Cerebellar cortex (tissue), 1 donor: ENCODE measurements at regions not wholly inside any gene's neighbourhood (a gene's known extent, or its start where the extent isn't known, plus 50 kb on each side); places are given as distances from the start of the nearest gene placed in this dataset.
"Not testable (repeated sequence)": the region's sequence is repeated elsewhere in the genome, so short reads cannot be mapped to it uniquely, and the experiment has no call there.

Experiments used
- DNase-seq: peaks from one replicate; pipeline ENCODE4 v3.0.0-alpha.2; 2015; ENCODE audit warnings: low spot score

GRCh38 chr13:76620036-76620435, 266.2 kb downstream of the KCTD12 start:
- DNase-seq, result no peak

GRCh38 chr13:76619631-76620030, 266.6 kb downstream of the KCTD12 start:
- DNase-seq, result no peak

GRCh38 chr13:76610819-76611415, 275.3 kb downstream of the KCTD12 start:
- no peak for DNase-seq

GRCh38 chr13:76609643-76610042, 276.6 kb downstream of the KCTD12 start:
- DNase-seq, result no peak

- no peak for DNase-seq
Observed at GRCh38 chr13:76607866-76608265, 278.3 kb downstream of the KCTD12 start.

- DNase-seq, result no peak
Observed at GRCh38 chr13:76600081-76600480, 286.1 kb downstream of the KCTD12 start.

- peak; percentile 83 for DNase-seq
Observed at GRCh38 chr13:76597868-76598267, 288.3 kb downstream of the KCTD12 start.

- DNase-seq, result no peak
Observed at GRCh38 chr13:76596216-76596615, 290.0 kb downstream of the KCTD12 start.

GRCh38 chr13:76594435-76594834, 291.8 kb downstream of the KCTD12 start:
- no peak for DNase-seq

- DNase-seq, result no peak
Observed at GRCh38 chr13:76586842-76587241, 299.4 kb downstream of the KCTD12 start.

GRCh38 chr13:76579701-76580100, 306.5 kb downstream of the KCTD12 start:
- DNase-seq, result no peak

- not testable (repeated sequence) for DNase-seq
Observed at GRCh38 chr13:76575634-76576033, 310.6 kb downstream of the KCTD12 start.

GRCh38 chr13:76570510-76570971, 315.7 kb downstream of the KCTD12 start:
- peak; percentile 9 for DNase-seq

GRCh38 chr13:76556627-76557026, 329.6 kb downstream of the KCTD12 start:
- no peak for DNase-seq

GRCh38 chr13:76552807-76553206, 333.4 kb downstream of the KCTD12 start:
- no peak for DNase-seq

GRCh38 chr13:76552041-76552772, 334.0 kb downstream of the KCTD12 start:
- no peak for DNase-seq

- no peak for DNase-seq
Observed at GRCh38 chr13:76542176-76542575, 344.0 kb downstream of the KCTD12 start.

- DNase-seq, result no peak
Observed at GRCh38 chr13:76538004-76538403, 348.2 kb downstream of the KCTD12 start.

GRCh38 chr13:76533251-76533650, 353.0 kb downstream of the KCTD12 start:
- no peak for DNase-seq

GRCh38 chr13:76527041-76527440, 359.2 kb downstream of the KCTD12 start:
- no peak for DNase-seq

GRCh38 chr13:76523740-76524340, 362.4 kb downstream of the KCTD12 start:
- DNase-seq, result no peak

GRCh38 chr13:76522083-76522755, 364.0 kb downstream of the KCTD12 start:
- no peak for DNase-seq

- DNase-seq, result no peak
Observed at GRCh38 chr13:76519685-76520084, 366.5 kb downstream of the KCTD12 start.
